ENCODE measurements at regions not wholly inside any gene's neighbourhood (a gene's known extent, or its start where the extent isn't known, plus 50 kb on each side); places are given as distances from the start of the nearest gene placed in this dataset.

DNA sequence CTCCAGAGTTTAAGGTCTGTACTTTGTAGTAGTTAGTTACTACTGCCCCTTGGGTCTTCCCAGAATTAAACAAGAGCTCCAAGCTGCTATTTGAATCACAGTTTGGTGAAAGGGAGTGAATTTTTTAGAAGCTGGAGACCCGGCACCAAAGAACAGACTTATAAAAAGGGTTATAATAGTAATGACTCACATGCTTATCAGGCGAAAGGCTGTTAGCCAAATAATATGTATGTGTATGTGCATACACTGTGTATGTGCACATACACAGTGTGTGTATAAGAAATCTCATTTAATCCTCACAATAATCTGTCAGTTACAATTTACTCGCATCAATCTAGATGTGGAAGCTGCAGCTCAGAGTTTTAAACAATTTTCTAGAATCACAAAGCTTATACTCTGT is 59.5 kb upstream of the ITGA1 start:
- TF ChIP-seq, protein P1, sequence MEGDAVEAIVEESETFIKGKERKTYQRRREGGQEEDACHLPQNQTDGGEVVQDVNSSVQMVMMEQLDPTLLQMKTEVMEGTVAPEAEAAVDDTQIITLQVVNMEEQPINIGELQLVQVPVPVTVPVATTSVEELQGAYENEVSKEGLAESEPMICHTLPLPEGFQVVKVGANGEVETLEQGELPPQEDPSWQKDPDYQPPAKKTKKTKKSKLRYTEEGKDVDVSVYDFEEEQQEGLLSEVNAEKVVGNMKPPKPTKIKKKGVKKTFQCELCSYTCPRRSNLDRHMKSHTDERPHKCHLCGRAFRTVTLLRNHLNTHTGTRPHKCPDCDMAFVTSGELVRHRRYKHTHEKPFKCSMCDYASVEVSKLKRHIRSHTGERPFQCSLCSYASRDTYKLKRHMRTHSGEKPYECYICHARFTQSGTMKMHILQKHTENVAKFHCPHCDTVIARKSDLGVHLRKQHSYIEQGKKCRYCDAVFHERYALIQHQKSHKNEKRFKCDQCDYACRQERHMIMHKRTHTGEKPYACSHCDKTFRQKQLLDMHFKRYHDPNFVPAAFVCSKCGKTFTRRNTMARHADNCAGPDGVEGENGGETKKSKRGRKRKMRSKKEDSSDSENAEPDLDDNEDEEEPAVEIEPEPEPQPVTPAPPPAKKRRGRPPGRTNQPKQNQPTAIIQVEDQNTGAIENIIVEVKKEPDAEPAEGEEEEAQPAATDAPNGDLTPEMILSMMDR (IDR thresholded peaks at IDR 0.05; ENCODE audit: low read length), result no peak
- TF ChIP-seq EZH2phosphoT487 (IDR thresholded peaks at IDR 0.05; ENCODE audit: low read length), result no peak
